GM23338 (cell line): ENCODE measurements at regions not wholly inside any gene's neighbourhood (a gene's known extent, or its start where the extent isn't known, plus 50 kb on each side); places are given as distances from the start of the nearest gene placed in this dataset.

Experiments
- ATAC-seq: fragments of 200-7000 bp; cut with Tn5 transposase; 3 replicates; pipeline ENCODE4 v1.9.1; 2020
- DNase-seq: peaks from one replicate; pipeline ENCODE4 v3.0.0-alpha.2; 2015; ENCODE audit warnings: low spot score
- H2AFZ ChIP-seq: fragments of 200-600 bp; sonication (generic); 2 replicates; pipeline ENCODE4 v1.8.0; 2016; ENCODE audit warnings: antibody characterized with exemption, mild to moderate bottlenecking, moderate library complexity
- H3F3A ChIP-seq: fragments of 200-600 bp; sonication (generic); replicated peaks from 2 replicates; pipeline ENCODE4 v1.8.0; 2017; ENCODE audit warnings: antibody characterized with exemption, mixed run types, low read depth
- H3K27ac ChIP-seq: fragments of 200-600 bp; sonication (generic); 2 replicates; pipeline ENCODE4 v1.6.1; 2016; ENCODE audit warnings: low read depth
- H3K27me3 ChIP-seq: fragments of 200-600 bp; sonication (generic); 2 replicates; pipeline ENCODE4 v1.8.0; 2016; ENCODE audit warnings: mild to moderate bottlenecking, mixed run types, moderate library complexity; ENCODE audit not compliant: insufficient read depth
- H3K36me3 ChIP-seq: fragments of 200-600 bp; sonication (generic); 2 replicates; pipeline ENCODE4 v1.8.0; 2016; ENCODE audit warnings: mild to moderate bottlenecking; ENCODE audit not compliant: insufficient read depth
- H3K4me1 ChIP-seq: fragments of 200-600 bp; sonication (generic); 2 replicates; pipeline ENCODE4 v1.8.0; 2016; ENCODE audit warnings: mild to moderate bottlenecking, moderate library complexity; ENCODE audit not compliant: insufficient read depth
- H3K4me2 ChIP-seq: fragments of 200-600 bp; sonication (generic); 2 replicates; pipeline ENCODE4 v1.7.1; 2017; ENCODE audit warnings: mixed run types
- H3K4me3 ChIP-seq: fragments of 200-600 bp; sonication (generic); 2 replicates; pipeline ENCODE4 v1.6.1; 2016; ENCODE audit warnings: mixed run types
- H3K79me2 ChIP-seq: fragments of 200-600 bp; sonication (generic); replicated peaks from 2 replicates; pipeline ENCODE4 v1.8.0; 2017; ENCODE audit warnings: mild to moderate bottlenecking; ENCODE audit not compliant: insufficient read depth
- H3K9me2 ChIP-seq: fragments of 200-600 bp; sonication (generic); 2 replicates; pipeline ENCODE4 v1.8.0; 2017; ENCODE audit not compliant: insufficient read depth
- H4K20me1 ChIP-seq: fragments of 200-600 bp; sonication (generic); replicated peaks from 2 replicates; pipeline ENCODE4 v1.8.0; 2017; ENCODE audit warnings: mild to moderate bottlenecking; ENCODE audit not compliant: insufficient read depth
- H3K27ac Mint-ChIP-seq: 2 replicates; pipeline ENCODE4 v1.8.0; 2020; ENCODE audit warnings: inconsistent platforms, mild to moderate bottlenecking, moderate library complexity, mixed read lengths
- H3K27me3 Mint-ChIP-seq: 3 replicates; pipeline ENCODE4 v1.8.0; 2022; ENCODE audit warnings: low read depth, mild to moderate bottlenecking, moderate library complexity, mixed read lengths, inconsistent platforms; ENCODE audit not compliant: insufficient read depth, poor library complexity
- H3K36me3 Mint-ChIP-seq: 3 replicates; pipeline ENCODE4 v1.8.0; 2021; ENCODE audit warnings: low read depth, mild to moderate bottlenecking, inconsistent platforms, moderate library complexity, mixed read lengths
- H3K4me1 Mint-ChIP-seq: 3 replicates; pipeline ENCODE4 v1.8.0; 2020; ENCODE audit warnings: mild to moderate bottlenecking, inconsistent platforms, mixed read lengths
- H3K4me3 Mint-ChIP-seq: 3 replicates; pipeline ENCODE4 v1.8.0; 2021; ENCODE audit warnings: moderate library complexity, mild to moderate bottlenecking, inconsistent platforms, mixed read lengths
- H3K9me3 Mint-ChIP-seq: 3 replicates; pipeline ENCODE4 v1.8.0; 2020; ENCODE audit warnings: moderate library complexity, mild to moderate bottlenecking, inconsistent platforms, mixed read lengths
- CREB1 ChIP-seq: fragments of 250-450 bp; sonication (Bioruptor Pico); IDR thresholded peaks from 2 replicates; pipeline ENCODE4 v1.5.0; 2020; ENCODE audit warnings: low read depth, mild to moderate bottlenecking, moderate library complexity
- CTCF ChIP-seq, 2 experiments: fragments of 200-600 bp in 1 of 2; sonication (generic) in 1 of 2; conservative IDR thresholded peaks; 2 replicates each; pipeline versions ENCODE4 v1.5.1 to v1.6.1; 2016 to 2017; ENCODE audit warnings: antibody characterized with exemption in 2 of 2, low read depth in 2 of 2, mild to moderate bottlenecking in 2 of 2, moderate library complexity in 1 of 2
- ETS1 ChIP-seq: IDR thresholded peaks from 2 replicates; pipeline ENCODE4 v1.6.1; 2016; ENCODE audit warnings: antibody characterized with exemption
- EZH2 ChIP-seq: fragments of 200-600 bp; sonication (generic); IDR thresholded peaks from one replicate; pipeline ENCODE4 v1.8.0; 2017; ENCODE audit warnings: antibody characterized with exemption, mild to moderate bottlenecking, low read depth; ENCODE audit not compliant: unreplicated experiment
- EZH2phosphoT487 ChIP-seq: fragments of 200-600 bp; sonication (generic); IDR thresholded peaks from one replicate; pipeline ENCODE4 v1.8.1; 2018; ENCODE audit warnings: antibody characterized with exemption; ENCODE audit not compliant: unreplicated experiment
- JUNB ChIP-seq: IDR thresholded peaks from one replicate; pipeline ENCODE4 v1.6.1; 2016; ENCODE audit warnings: antibody characterized with exemption; ENCODE audit not compliant: unreplicated experiment
- NANOG ChIP-seq: IDR thresholded peaks from 2 replicates; pipeline ENCODE4 v1.6.1; 2016; ENCODE audit warnings: antibody characterized with exemption, borderline replicate concordance
- POLR2AphosphoS5 ChIP-seq: IDR thresholded peaks from 2 replicates; pipeline ENCODE4 v1.6.1; 2016; ENCODE audit warnings: antibody characterized with exemption, low read depth
- REST ChIP-seq: IDR thresholded peaks from one replicate; pipeline ENCODE4 v1.6.1; 2018; ENCODE audit warnings: antibody characterized with exemption; ENCODE audit not compliant: unreplicated experiment
- STAT1 ChIP-seq: IDR thresholded peaks from one replicate; pipeline ENCODE4 v1.6.1; 2016; ENCODE audit warnings: antibody characterized with exemption; ENCODE audit not compliant: unreplicated experiment
- ZNF114 ChIP-seq: fragments of 250-450 bp; sonication (Bioruptor Pico); IDR thresholded peaks from 2 replicates; pipeline ENCODE4 v1.5.0; 2020; ENCODE audit warnings: mild to moderate bottlenecking, moderate library complexity
- ZNF462 ChIP-seq: fragments of 250-450 bp; sonication (Bioruptor Pico); IDR thresholded peaks from 2 replicates; pipeline ENCODE4 v1.5.0; 2020; ENCODE audit warnings: mild to moderate bottlenecking, moderate library complexity

- Histone ChIP-seq H3K4me1 (no peaks in the 10 kb centered on the region; the same call in 1 of the 2 replicates), H3K4me3 (no peak overlapping the region), H3K27ac (no peak overlapping the region), H4K20me1 (no peaks in the 10 kb centered on the region), H3K79me2 (no peaks in the 10 kb centered on the region), H3F3A (no peaks in the 10 kb centered on the region), H3K9me2 (no peaks in the 10 kb centered on the region), H3K4me2 (no peak overlapping the region), H2AFZ (peak overlapping the region; percentile 69; the same call in 1 of the 2 replicates), H3K36me3 (no peaks in the 10 kb centered on the region), H3K27me3 (no peaks in the 10 kb centered on the region)
- peak; percentile 44 for ATAC-seq
- no peaks in the 10 kb centered on the region for H3K9me3 Mint-ChIP-seq
- H3K4me3 Mint-ChIP-seq, result no peak overlapping the region
- H3K27me3 Mint-ChIP-seq, result peaks cover 5% of the 10 kb centered on the region
- no peaks in the 10 kb centered on the region for H3K36me3 Mint-ChIP-seq
- TF ChIP-seq REST, result no peak
- no peak for TF ChIP-seq ZNF114 (CRISPR knock-in tag)
- no peak for TF ChIP-seq STAT1
- TF ChIP-seq ETS1, result no peak
- TF ChIP-seq ZNF462, result no peak
- no peak for TF ChIP-seq JUNB
- TF ChIP-seq EZH2, result no peak
- TF ChIP-seq CREB1, result no peak
- TF ChIP-seq NANOG, result no peak
- no peak for TF ChIP-seq EZH2phosphoT487
- no peak for TF ChIP-seq CTCF (conservative IDR thresholded peaks at IDR 0.05; ENCODE audit: low read depth in 2 of 2)
- no peak for TF ChIP-seq POLR2AphosphoS5
- no peak for DNase-seq
- H3K4me1 Mint-ChIP-seq, result peaks cover 16% of the 10 kb centered on the region
- H3K27ac Mint-ChIP-seq, result no peak overlapping the region
These were observed 112.8 kb upstream of the GJB6 start for GRCh38 chr13:20344836-20345490.
